ENCODE measurements at regions not wholly inside any gene's neighbourhood (a gene's known extent, or its start where the extent isn't known, plus 50 kb on each side); places are given as distances from the start of the nearest gene placed in this dataset.

DNA sequence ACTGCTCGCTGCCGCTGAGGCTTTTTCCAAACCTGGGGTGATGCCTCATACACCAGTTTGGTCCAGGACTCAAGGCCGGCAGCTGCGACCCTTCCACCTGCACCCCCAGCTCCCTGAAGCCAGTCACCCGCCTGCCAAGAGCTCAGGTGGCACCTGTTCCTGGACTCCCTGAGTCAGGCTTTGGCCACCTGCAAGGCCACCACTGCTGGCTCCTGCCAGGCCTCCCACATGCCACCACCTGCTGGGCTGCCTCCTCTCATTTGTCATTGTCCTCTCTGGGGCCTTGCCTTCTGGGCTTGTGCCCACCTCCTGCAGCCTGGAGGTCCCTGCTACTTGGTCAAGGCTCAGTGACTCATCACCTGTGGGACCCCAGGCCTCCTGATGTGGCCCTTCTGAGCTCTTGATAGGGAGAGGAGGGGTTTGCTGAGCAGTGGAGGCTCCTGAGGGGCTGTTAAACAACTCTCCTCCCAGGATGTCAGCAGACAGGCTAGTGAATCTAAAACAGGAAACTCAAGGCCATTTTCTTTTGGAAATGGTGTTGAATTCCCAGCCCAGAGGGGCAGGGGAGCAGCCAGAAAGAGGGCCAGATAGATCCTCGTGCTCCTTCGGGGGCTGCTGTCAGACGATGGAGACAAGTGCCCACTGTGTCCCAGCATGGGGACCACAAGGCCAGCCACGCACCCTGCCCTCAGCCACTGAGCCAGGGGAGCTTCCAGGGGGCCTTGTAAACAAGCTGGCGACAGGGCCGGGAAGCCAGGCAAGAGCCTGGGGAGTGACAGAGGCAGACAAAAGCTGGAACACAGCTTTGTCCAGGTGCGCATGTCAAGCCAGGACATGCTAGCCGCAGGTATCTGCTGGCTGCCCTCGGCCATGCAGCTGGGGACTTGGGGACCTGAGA, 416.8 kb downstream of the LRATD1 start:
- Histone ChIP-seq H3K9me3 (no peaks in the 10 kb centered on the region), H3K27ac (no peak overlapping the region), H3K36me3 (ENCODE audit: insufficient read depth in 1 of 2, low read depth in 1 of 2) (no peaks in the 10 kb centered on the region), H3K4me1 (no peaks in the 10 kb centered on the region), H3K27me3 (ENCODE audit: insufficient read depth in 3 of 3, low read length in 2 of 3) (no peaks in the 10 kb centered on the region), H3K4me3 (no peak overlapping the region)
- no peak for DNase-seq
- intact Hi-C loops (cut with DNase I): no loop called here
- TF ChIP-seq, protein P1, sequence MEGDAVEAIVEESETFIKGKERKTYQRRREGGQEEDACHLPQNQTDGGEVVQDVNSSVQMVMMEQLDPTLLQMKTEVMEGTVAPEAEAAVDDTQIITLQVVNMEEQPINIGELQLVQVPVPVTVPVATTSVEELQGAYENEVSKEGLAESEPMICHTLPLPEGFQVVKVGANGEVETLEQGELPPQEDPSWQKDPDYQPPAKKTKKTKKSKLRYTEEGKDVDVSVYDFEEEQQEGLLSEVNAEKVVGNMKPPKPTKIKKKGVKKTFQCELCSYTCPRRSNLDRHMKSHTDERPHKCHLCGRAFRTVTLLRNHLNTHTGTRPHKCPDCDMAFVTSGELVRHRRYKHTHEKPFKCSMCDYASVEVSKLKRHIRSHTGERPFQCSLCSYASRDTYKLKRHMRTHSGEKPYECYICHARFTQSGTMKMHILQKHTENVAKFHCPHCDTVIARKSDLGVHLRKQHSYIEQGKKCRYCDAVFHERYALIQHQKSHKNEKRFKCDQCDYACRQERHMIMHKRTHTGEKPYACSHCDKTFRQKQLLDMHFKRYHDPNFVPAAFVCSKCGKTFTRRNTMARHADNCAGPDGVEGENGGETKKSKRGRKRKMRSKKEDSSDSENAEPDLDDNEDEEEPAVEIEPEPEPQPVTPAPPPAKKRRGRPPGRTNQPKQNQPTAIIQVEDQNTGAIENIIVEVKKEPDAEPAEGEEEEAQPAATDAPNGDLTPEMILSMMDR (IDR thresholded peaks at IDR 0.05): no peak
- WGBS, 3 donors: 74 to 75% (median 75%) methylated on average over 14 of the region's 14 CpGs
- ATAC-seq: no peak

DNA sequence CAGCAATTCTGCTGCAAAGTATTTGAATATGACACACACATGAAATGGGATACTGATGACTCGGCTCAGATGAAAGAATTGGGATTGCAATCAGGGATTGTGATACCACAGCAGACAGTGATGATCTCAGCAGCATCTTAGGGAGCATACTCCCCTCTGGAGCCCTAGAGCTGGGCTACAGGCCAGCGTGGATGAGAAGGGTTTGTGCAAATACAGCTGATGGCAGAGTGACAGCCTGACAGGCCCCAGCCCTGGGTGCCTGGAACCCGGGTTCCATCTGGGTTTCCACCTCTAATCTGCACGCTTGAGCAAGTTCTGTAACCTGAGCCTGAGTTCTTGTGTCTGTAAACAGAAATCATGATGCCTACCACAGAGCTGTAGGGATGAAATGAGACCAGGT, 418.0 kb downstream of the LRATD1 start:
- Histone ChIP-seq H3K4me3 (no peak overlapping the region), H3K4me1 (no peaks in the 10 kb centered on the region), H3K36me3 (ENCODE audit: insufficient read depth in 1 of 2, low read depth in 1 of 2) (no peaks in the 10 kb centered on the region), H3K27me3 (ENCODE audit: insufficient read depth in 3 of 3, low read length in 2 of 3) (peaks cover 0 to 4% (median 0%) of the 10 kb centered on the region in 3 donors), H3K27ac (no peak overlapping the region), H3K9me3 (no peaks in the 10 kb centered on the region)
- DNase-seq (no peak), ATAC-seq (no peak)
- TF ChIP-seq, protein P1 (IDR thresholded peaks at IDR 0.05): no peak
- intact Hi-C loops (cut with DNase I): no loop called here
- WGBS, 3 donors: 40 to 45% (median 42%) methylated on average over 4 of the region's 4 CpGs

DNA sequence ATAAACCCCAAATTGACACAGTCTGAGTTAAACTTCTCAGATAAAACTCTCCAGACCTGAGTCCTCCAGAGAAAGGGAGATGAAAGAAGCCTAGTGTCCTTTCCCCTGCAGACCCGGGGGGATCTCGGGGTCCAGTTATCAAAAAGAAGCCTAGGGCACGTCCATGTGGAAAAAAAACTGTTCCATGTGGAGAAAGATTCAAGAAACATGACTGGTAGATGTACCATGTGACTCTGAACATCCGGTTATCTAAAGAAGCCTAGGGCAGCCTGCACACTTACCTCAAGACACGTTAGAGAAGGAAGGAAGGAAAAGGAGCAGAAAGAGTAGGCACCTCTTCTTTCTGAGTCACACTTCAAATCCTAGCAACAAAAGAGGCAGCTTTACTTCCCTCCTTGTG, 421.0 kb downstream of the LRATD1 start:
- ATAC-seq (no peak), DNase-seq (no peak)
- Histone ChIP-seq H3K4me1 (no peaks in the 10 kb centered on the region), H3K36me3 (ENCODE audit: insufficient read depth in 1 of 2, low read depth in 1 of 2) (no peaks in the 10 kb centered on the region), H3K27me3 (ENCODE audit: insufficient read depth in 3 of 3, low read length in 2 of 3) (peaks cover 0 to 4% (median 0%) of the 10 kb centered on the region in 3 donors), H3K27ac (no peak overlapping the region), H3K9me3 (no peaks in the 10 kb centered on the region), H3K4me3 (no peak overlapping the region)
- intact Hi-C loops (cut with DNase I): no loop called here
- TF ChIP-seq, protein P1 (IDR thresholded peaks at IDR 0.05): no peak
- 81 to 89% (median 84%) methylated on average over 5 of the region's 5 CpGs for WGBS, 3 donors

DNA sequence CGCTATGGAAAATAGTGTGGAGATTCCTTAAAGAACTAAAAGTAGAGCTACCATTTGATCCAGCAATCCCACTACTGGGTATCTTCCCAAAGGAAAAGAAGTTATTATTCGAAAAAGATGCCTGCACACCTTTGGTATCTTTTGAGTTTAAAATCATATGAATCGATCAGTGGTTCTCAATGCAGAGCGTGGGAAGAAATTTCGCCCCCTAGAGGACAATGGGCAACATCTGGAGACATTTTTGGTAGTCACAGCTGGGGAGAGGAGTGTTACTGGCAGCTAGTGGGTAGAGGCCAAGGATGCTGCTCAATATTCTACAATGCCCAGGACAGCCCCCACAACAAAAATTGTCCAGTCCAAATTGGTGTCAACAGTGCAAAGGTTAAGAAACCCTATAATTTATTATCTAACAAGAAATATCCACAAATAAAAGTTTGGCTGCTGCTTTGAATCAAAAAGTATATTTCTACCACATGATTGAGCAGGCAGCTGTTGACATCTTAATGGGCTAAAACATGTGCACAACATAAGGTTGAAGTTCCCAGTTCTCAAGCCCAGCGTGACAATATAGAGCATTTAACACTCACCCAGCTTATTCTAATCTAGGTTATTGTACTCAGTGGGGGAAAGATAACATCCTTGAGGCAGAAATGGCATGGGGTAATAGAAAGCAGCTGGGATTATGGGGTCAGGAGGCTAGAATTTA, 425.7 kb downstream of the LRATD1 start:
- 72 to 84% (median 74%) methylated on average over 6 of the region's 6 CpGs for WGBS, 3 donors
- DNase-seq (no peak), ATAC-seq (no peak)
- TF ChIP-seq, protein P1 (IDR thresholded peaks at IDR 0.05): peak; percentile 4
- Histone ChIP-seq H3K27ac (no peak overlapping the region), H3K4me3 (no peak overlapping the region), H3K27me3 (ENCODE audit: insufficient read depth in 3 of 3, low read length in 2 of 3) (peaks cover 0 to 4% (median 0%) of the 10 kb centered on the region in 3 donors), H3K36me3 (ENCODE audit: insufficient read depth in 1 of 2, low read depth in 1 of 2) (no peaks in the 10 kb centered on the region), H3K9me3 (no peaks in the 10 kb centered on the region), H3K4me1 (no peaks in the 10 kb centered on the region)
- intact Hi-C loops (cut with DNase I): no loop called here

All from psoas muscle (tissue), 7 donors.